Activated CD4-positive, alpha-beta memory T cell treated with anti-CD3 and anti-CD28 coated beads, Interleukin-2, amount 10 ng/mL, durations not matched to agents 7 days and 5 days (primary cell): ENCODE measurements at regions not wholly inside any gene's neighbourhood (a gene's known extent, or its start where the extent isn't known, plus 50 kb on each side); places are given as distances from the start of the nearest gene placed in this dataset.
"Not testable (repeated sequence)": the region's sequence is repeated elsewhere in the genome, so short reads cannot be mapped to it uniquely, and the experiment has no call there.

Experiments
- CTCF ChIA-PET: fragments of 350-600 bp; sonication (Branson Sonifier 250); formaldehyde crosslinking; loops from one replicate; lab custom pipeline; 2021; ENCODE audit warnings: antibody characterized with exemption, inconsistent platforms; lab: Charles Lee
- POLR2A ChIA-PET: fragments of 350-600 bp; sonication (Branson Sonifier 250); formaldehyde crosslinking; loops from one replicate; lab custom pipeline; 2021; ENCODE audit warnings: antibody characterized with exemption; lab: Charles Lee
- DNase-seq: peaks from one replicate; pipeline ENCODE4 v3.0.0-alpha.2; 2020
- H3K27ac Mint-ChIP-seq: one replicate; pipeline ENCODE4 v1.8.0; 2021; ENCODE audit warnings: mild to moderate bottlenecking, mixed read lengths
- H3K27me3 Mint-ChIP-seq: one replicate; pipeline ENCODE4 v1.8.0; 2021; ENCODE audit warnings: mixed read lengths
- H3K36me3 Mint-ChIP-seq: one replicate; pipeline ENCODE4 v1.8.0; 2021; ENCODE audit warnings: low read depth, mixed read lengths
- H3K4me1 Mint-ChIP-seq: one replicate; pipeline ENCODE4 v1.8.0; 2021; ENCODE audit warnings: mixed read lengths
- H3K4me3 Mint-ChIP-seq: one replicate; pipeline ENCODE4 v1.8.0; 2021; ENCODE audit warnings: mild to moderate bottlenecking, mixed read lengths
- H3K9me3 Mint-ChIP-seq: one replicate; pipeline ENCODE4 v1.8.0; 2021; ENCODE audit warnings: mixed read lengths

GRCh38 chr5:63473335-63473967 lies 488.8 kb downstream of the HTR1A start:
- Mint-ChIP-seq H3K9me3 (peaks cover 7% of the 10 kb centered on the region), H3K36me3 (no peaks in the 10 kb centered on the region), H3K4me1 (no peaks in the 10 kb centered on the region), H3K27ac (no peak overlapping the region), H3K4me3 (no peak overlapping the region), H3K27me3 (no peaks in the 10 kb centered on the region)
- ChIA-PET CTCF (no interaction called here), POLR2A (no interaction called here)
- no peak for DNase-seq

- Mint-ChIP-seq H3K27ac (no peak overlapping the region), H3K4me1 (no peaks in the 10 kb centered on the region), H3K36me3 (no peaks in the 10 kb centered on the region), H3K9me3 (peaks cover 5% of the 10 kb centered on the region), H3K4me3 (no peak overlapping the region), H3K27me3 (no peaks in the 10 kb centered on the region)
- POLR2A ChIA-PET: no interaction called here
- CTCF ChIA-PET: no interaction called here
- DNase-seq: no peak
These were observed 506.0 kb downstream of the HTR1A start for GRCh38 chr5:63456279-63456678.

GRCh38 chr5:63451188-63451587 lies 511.1 kb downstream of the HTR1A start:
- Mint-ChIP-seq H3K4me1 (no peaks in the 10 kb centered on the region), H3K4me3 (no peak overlapping the region), H3K27me3 (no peaks in the 10 kb centered on the region), H3K36me3 (no peaks in the 10 kb centered on the region), H3K27ac (no peak overlapping the region), H3K9me3 (no peaks in the 10 kb centered on the region)
- no peak for DNase-seq
- POLR2A ChIA-PET: no interaction called here
- CTCF ChIA-PET: no interaction called here

GRCh38 chr5:63439537-63439936 lies 522.7 kb downstream of the HTR1A start:
- Mint-ChIP-seq H3K27me3 (no peaks in the 10 kb centered on the region), H3K9me3 (peaks cover 14% of the 10 kb centered on the region), H3K27ac (no peak overlapping the region), H3K4me1 (no peaks in the 10 kb centered on the region), H3K36me3 (no peaks in the 10 kb centered on the region), H3K4me3 (no peak overlapping the region)
- no peak for DNase-seq
- ChIA-PET POLR2A (no interaction called here), CTCF (no interaction called here)

GRCh38 chr5:63409737-63410136 lies 552.5 kb downstream of the HTR1A start:
- POLR2A ChIA-PET: no interaction called here
- CTCF ChIA-PET: no interaction called here
- Mint-ChIP-seq H3K4me1 (no peaks in the 10 kb centered on the region), H3K4me3 (no peak overlapping the region), H3K36me3 (no peaks in the 10 kb centered on the region), H3K9me3 (peaks cover 3% of the 10 kb centered on the region), H3K27ac (no peak overlapping the region), H3K27me3 (no peaks in the 10 kb centered on the region)
- no peak for DNase-seq

GRCh38 chr5:63408984-63409383 lies 553.3 kb downstream of the HTR1A start:
- H3K27ac Mint-ChIP-seq: no peak overlapping the region
- ChIA-PET CTCF (no interaction called here), POLR2A (no interaction called here)
- no peak overlapping the region for H3K4me3 Mint-ChIP-seq
- no peaks in the 10 kb centered on the region for H3K36me3 Mint-ChIP-seq
- no peaks in the 10 kb centered on the region for H3K4me1 Mint-ChIP-seq
- H3K9me3 Mint-ChIP-seq: no peaks in the 10 kb centered on the region
- DNase-seq: no peak
- no peaks in the 10 kb centered on the region for H3K27me3 Mint-ChIP-seq

- CTCF ChIA-PET: no interaction called here
- no peaks in the 10 kb centered on the region for H3K9me3 Mint-ChIP-seq
- no peaks in the 10 kb centered on the region for H3K36me3 Mint-ChIP-seq
- H3K4me1 Mint-ChIP-seq: no peaks in the 10 kb centered on the region
- POLR2A ChIA-PET: no interaction called here
- H3K4me3 Mint-ChIP-seq: no peak overlapping the region
- H3K27ac Mint-ChIP-seq: no peak overlapping the region
- H3K27me3 Mint-ChIP-seq: no peaks in the 10 kb centered on the region
- DNase-seq: peak; percentile 26
These were observed 560.7 kb downstream of the HTR1A start for GRCh38 chr5:63401436-63402046.

- H3K36me3 Mint-ChIP-seq: no peaks in the 10 kb centered on the region
- H3K4me3 Mint-ChIP-seq: no peak overlapping the region
- no peak overlapping the region for H3K27ac Mint-ChIP-seq
- CTCF ChIA-PET: interaction anchor here (0.9 kb wide), 1 partner anchor 17 kb away, joined by 4 read pairs; no protein-coding TSS in a partner anchor
- H3K27me3 Mint-ChIP-seq: no peaks in the 10 kb centered on the region
- DNase-seq: no peak
- POLR2A ChIA-PET: no interaction called here
- H3K4me1 Mint-ChIP-seq: no peaks in the 10 kb centered on the region
- H3K9me3 Mint-ChIP-seq: no peaks in the 10 kb centered on the region
These were observed 562.2 kb downstream of the HTR1A start for GRCh38 chr5:63400079-63400478.

- H3K27ac Mint-ChIP-seq: no peak overlapping the region
- no peaks in the 10 kb centered on the region for H3K9me3 Mint-ChIP-seq
- ChIA-PET POLR2A (no interaction called here), CTCF (no interaction called here)
- no peaks in the 10 kb centered on the region for H3K4me1 Mint-ChIP-seq
- no peak for DNase-seq
- H3K27me3 Mint-ChIP-seq: no peaks in the 10 kb centered on the region
- no peak overlapping the region for H3K4me3 Mint-ChIP-seq
- H3K36me3 Mint-ChIP-seq: no peaks in the 10 kb centered on the region
These were observed 563.9 kb downstream of the HTR1A start for GRCh38 chr5:63398346-63398745.

- DNase-seq, H3K36me3 Mint-ChIP-seq, CTCF ChIA-PET, H3K27me3 Mint-ChIP-seq, H3K9me3 Mint-ChIP-seq, H3K27ac Mint-ChIP-seq, H3K4me3 Mint-ChIP-seq, POLR2A ChIA-PET, H3K4me1 Mint-ChIP-seq: not testable (repeated sequence)
These were observed 574.1 kb downstream of the HTR1A start for GRCh38 chr5:63388188-63388587.

GRCh38 chr5:63375851-63376250 lies 586.4 kb downstream of the HTR1A start:
- Mint-ChIP-seq H3K36me3 (no peaks in the 10 kb centered on the region), H3K4me3 (no peak overlapping the region), H3K9me3 (peaks cover 8% of the 10 kb centered on the region), H3K27ac (no peak overlapping the region), H3K4me1 (no peaks in the 10 kb centered on the region), H3K27me3 (no peaks in the 10 kb centered on the region)
- ChIA-PET CTCF (no interaction called here), POLR2A (no interaction called here)
- DNase-seq: no peak

- ChIA-PET POLR2A (no interaction called here), CTCF (no interaction called here)
- peaks cover 4% of the 10 kb centered on the region for H3K9me3 Mint-ChIP-seq
- no peaks in the 10 kb centered on the region for H3K27me3 Mint-ChIP-seq
- H3K36me3 Mint-ChIP-seq: no peaks in the 10 kb centered on the region
- DNase-seq: no peak
- no peak overlapping the region for H3K4me3 Mint-ChIP-seq
- H3K4me1 Mint-ChIP-seq: no peaks in the 10 kb centered on the region
- H3K27ac Mint-ChIP-seq: no peak overlapping the region
These were observed 588.2 kb downstream of the HTR1A start for GRCh38 chr5:63374085-63374484.

GRCh38 chr5:63351164-63351563 lies 611.1 kb downstream of the HTR1A start:
- no peak for DNase-seq
- Mint-ChIP-seq H3K27me3 (no peaks in the 10 kb centered on the region), H3K36me3 (no peaks in the 10 kb centered on the region), H3K4me3 (no peak overlapping the region), H3K9me3 (peaks cover 7% of the 10 kb centered on the region), H3K27ac (no peak overlapping the region), H3K4me1 (no peaks in the 10 kb centered on the region)
- ChIA-PET CTCF (no interaction called here), POLR2A (no interaction called here)

GRCh38 chr5:63346451-63346850 lies 615.8 kb downstream of the HTR1A start:
- H3K27me3 Mint-ChIP-seq: no peaks in the 10 kb centered on the region
- no peaks in the 10 kb centered on the region for H3K4me1 Mint-ChIP-seq
- H3K27ac Mint-ChIP-seq: no peak overlapping the region
- ChIA-PET POLR2A (no interaction called here), CTCF (no interaction called here)
- no peaks in the 10 kb centered on the region for H3K36me3 Mint-ChIP-seq
- no peak overlapping the region for H3K4me3 Mint-ChIP-seq
- H3K9me3 Mint-ChIP-seq: peaks cover 10% of the 10 kb centered on the region
- DNase-seq: no peak
